ENCODE measurements at regions not wholly inside any gene's neighbourhood (a gene's known extent, or its start where the extent isn't known, plus 50 kb on each side); places are given as distances from the start of the nearest gene placed in this dataset.

GRCh38 chr12:90899456-90900182, 55.4 kb downstream of the CCER1 start:
- DNase-seq (ENCODE audit: low read depth): no peak

- DNase-seq (ENCODE audit: low read depth): no peak
Measured at GRCh38 chr12:90897986-90898385, 57.0 kb downstream of the CCER1 start.

- no peak for DNase-seq (ENCODE audit: low read depth)
Measured at GRCh38 chr12:90897316-90897715, 57.7 kb downstream of the CCER1 start.

- DNase-seq (ENCODE audit: low read depth): no peak
Measured at GRCh38 chr12:90896821-90897220, 58.2 kb downstream of the CCER1 start.

GRCh38 chr12:90896164-90896563, 58.8 kb downstream of the CCER1 start:
- peak; percentile 45 for DNase-seq (ENCODE audit: low read depth)

GRCh38 chr12:90888316-90888715, 66.7 kb downstream of the CCER1 start:
- no peak for DNase-seq (ENCODE audit: low read depth)

- no peak for DNase-seq (ENCODE audit: low read depth)
Measured at GRCh38 chr12:90883456-90883855, 71.5 kb downstream of the CCER1 start.

GRCh38 chr12:90871726-90872096, 83.3 kb downstream of the CCER1 start:
- no peak for DNase-seq (ENCODE audit: low read depth)

- no peak for DNase-seq (ENCODE audit: low read depth)
Measured at GRCh38 chr12:90870971-90871725, 83.8 kb downstream of the CCER1 start.

- DNase-seq (ENCODE audit: low read depth): no peak
Measured at GRCh38 chr12:90868626-90869025, 86.3 kb downstream of the CCER1 start.

- DNase-seq (ENCODE audit: low read depth): no peak
Measured at GRCh38 chr12:90859591-90859990, 95.4 kb downstream of the CCER1 start.

- DNase-seq (ENCODE audit: low read depth): no peak
Measured at GRCh38 chr12:90858252-90858651, 96.7 kb downstream of the CCER1 start.

GRCh38 chr12:90855534-90855933, 99.4 kb downstream of the CCER1 start:
- DNase-seq (ENCODE audit: low read depth): no peak

- DNase-seq (ENCODE audit: low read depth): peak; percentile 30
Measured at GRCh38 chr12:90854136-90854689, 100.8 kb downstream of the CCER1 start.

GRCh38 chr12:90851800-90852718, 102.9 kb downstream of the CCER1 start:
- no peak for DNase-seq (ENCODE audit: low read depth)

GRCh38 chr12:90842477-90842876, 112.5 kb downstream of the CCER1 start:
- DNase-seq (ENCODE audit: low read depth): no peak

GRCh38 chr12:90841336-90841735, 113.6 kb downstream of the CCER1 start:
- DNase-seq (ENCODE audit: low read depth): peak; percentile 21

GRCh38 chr12:90839346-90839745, 115.6 kb downstream of the CCER1 start:
- DNase-seq (ENCODE audit: low read depth): no peak

GRCh38 chr12:90836689-90837088, 118.3 kb downstream of the CCER1 start:
- no peak for DNase-seq (ENCODE audit: low read depth)

- DNase-seq (ENCODE audit: low read depth): no peak
Measured at GRCh38 chr12:90833228-90833627, 121.7 kb downstream of the CCER1 start.

- DNase-seq (ENCODE audit: low read depth): no peak
Measured at GRCh38 chr12:90832427-90832826, 122.5 kb downstream of the CCER1 start.

- DNase-seq (ENCODE audit: low read depth): no peak
Measured at GRCh38 chr12:90831712-90832111, 123.3 kb downstream of the CCER1 start.
